Femur (tissue), 1 donor: ENCODE measurements at regions not wholly inside any gene's neighbourhood (a gene's known extent, or its start where the extent isn't known, plus 50 kb on each side); places are given as distances from the start of the nearest gene placed in this dataset.

Source experiments
- DNase-seq: peaks from one replicate; pipeline ENCODE4 v3.0.0-alpha.2; 2017

DNA sequence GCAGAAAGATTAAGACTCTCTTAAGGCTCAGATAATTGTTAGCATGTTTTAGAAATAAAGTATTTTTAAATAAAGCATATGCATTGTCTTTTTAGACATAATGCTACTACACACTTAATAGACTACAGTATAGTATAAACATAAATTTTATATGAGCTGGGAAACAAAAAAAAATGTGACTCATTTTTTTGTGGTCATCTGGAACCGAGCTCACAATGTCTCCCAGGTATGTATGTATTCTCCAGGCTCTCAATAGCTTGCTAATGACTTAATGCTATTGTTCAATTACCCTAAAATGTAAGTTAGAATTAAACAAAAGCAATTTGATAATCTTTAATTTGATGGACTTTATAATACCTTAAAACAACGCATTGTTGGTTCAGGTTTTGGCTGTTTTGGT is 167.2 kb downstream of the NUP35 start:
- DNase-seq: no peak

DNA sequence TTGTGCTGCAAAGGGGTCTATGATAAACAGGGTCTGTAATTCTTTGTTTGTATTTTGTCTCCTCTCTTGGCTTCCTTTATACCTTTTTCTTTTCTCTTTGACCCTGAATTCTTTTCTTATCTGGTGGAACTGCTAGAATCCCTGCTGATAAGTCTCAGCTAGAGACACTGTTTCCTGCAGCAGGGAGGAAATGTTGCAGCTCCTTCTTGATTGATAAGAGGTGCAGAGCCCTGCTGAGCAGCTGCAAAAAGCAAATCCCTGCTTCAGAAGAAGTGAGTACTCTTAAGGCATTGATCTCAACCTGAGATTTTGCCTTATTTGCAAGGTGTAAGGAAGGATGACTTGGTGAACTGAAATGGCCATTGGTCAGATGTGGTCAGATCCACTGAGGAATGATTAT is 167.8 kb downstream of the NUP35 start:
- DNase-seq: no peak

DNA sequence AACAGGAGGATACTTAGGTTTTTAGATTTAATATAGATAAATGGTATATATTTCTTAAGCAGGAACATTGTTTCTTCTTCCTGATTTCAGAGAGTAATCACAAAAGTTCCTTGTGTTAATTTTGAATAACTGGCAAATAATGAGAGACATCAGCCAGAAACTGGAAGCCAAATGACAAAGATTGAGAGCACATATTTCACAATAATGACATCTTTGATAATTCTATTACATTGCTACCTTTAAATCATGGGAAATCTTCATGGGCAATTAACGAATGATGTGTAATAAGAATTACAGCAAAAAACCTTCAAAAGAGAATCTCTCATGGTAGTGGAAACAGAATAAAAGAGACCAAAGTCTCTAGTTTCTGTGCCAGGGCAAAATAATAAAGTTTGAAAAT is 215.1 kb downstream of the NUP35 start:
- DNase-seq: no peak

DNA sequence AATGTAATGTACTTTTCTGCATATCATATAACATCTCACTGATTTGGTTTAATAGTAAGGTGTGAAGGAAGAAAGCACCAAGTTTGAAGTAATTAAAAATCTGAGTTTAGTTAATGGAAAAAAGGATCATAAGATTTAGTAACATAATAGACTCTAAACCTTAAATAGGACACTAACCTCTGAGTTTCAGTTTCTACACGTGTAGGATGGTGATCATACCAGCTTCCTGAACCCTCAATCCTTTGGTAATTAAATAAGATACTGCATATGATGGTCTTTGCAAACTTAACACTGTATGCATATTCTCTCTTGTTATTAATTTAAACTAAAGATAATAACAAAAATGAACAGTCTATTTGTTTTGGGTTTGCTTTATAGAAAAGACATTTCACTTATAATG is 216.8 kb downstream of the NUP35 start:
- DNase-seq: no peak

DNA sequence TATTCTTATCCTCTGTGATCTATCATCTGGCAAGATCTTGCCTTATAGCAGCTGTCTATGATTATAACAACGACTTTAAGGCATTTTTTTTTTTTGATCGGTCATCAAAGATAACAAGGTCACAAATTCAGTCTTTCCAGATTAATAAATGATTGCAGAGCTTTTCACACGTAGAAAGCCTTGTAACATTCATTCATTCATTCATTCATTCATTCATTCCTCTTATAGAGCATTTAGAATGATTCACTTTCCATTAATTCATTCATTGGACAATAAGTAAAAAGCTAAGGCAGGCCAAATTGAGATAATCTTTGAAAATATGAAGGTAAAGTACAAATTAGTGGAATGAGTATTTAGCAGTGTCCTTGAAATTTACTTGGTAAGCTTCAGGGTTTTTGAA is 223.7 kb downstream of the NUP35 start:
- no peak for DNase-seq

DNA sequence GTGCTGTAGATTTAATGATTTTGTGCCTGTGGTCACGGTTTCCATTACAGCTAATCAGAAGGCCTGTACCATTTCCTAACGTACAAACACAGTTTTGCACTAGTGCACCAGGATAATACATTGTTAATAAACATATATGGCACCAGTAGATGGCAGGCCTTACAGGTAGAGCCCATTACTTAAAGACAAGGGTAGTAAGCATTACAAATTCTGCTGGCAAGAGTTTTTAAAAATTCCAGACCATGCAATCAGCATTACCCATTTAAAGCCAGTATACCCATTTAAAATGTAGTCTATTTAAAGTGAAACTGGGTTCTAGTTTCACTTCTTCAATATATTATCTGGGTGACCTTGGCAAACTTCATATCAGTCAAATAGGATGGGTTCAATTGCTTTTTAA is 224.2 kb downstream of the NUP35 start:
- no peak for DNase-seq

DNA sequence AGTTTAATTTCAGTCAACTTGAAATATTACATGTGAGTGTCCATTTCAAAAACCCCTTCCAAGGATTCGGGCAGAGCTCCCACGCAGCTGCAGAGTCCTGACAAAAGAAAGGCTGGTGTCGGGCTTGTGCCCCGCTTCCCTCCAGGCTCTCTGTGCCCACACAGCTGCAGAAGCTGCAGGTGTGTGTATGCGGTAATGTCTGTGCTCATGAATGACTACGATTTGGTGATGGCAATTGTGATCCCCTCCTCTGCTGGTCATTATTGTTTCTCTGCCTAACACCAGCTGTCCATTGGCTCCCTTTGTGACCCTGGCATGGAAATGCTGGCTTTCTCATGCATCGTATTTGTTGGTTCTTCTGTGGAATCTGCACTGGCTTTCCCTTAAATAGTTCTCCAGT is 224.8 kb downstream of the NUP35 start:
- DNase-seq: peak; percentile 24

DNA sequence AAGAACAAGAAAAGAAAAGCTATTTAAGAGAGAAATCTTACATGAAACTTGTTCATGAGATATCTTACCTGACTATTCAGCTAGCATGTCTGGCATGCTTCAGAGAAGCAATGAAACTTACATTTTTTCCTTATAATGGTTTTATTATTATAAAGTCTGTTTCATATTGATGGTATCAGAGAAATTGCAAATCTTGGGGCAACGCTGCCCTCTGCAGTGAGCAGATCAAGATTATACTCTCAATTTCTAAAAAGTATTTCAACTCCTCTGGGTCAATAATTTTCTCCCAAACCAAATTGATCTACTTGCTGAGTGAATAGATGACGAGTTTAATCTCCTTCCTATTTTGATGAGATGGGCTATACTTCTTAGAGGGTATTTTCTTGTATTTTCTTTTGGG is 235.6 kb downstream of the NUP35 start:
- DNase-seq: no peak

DNA sequence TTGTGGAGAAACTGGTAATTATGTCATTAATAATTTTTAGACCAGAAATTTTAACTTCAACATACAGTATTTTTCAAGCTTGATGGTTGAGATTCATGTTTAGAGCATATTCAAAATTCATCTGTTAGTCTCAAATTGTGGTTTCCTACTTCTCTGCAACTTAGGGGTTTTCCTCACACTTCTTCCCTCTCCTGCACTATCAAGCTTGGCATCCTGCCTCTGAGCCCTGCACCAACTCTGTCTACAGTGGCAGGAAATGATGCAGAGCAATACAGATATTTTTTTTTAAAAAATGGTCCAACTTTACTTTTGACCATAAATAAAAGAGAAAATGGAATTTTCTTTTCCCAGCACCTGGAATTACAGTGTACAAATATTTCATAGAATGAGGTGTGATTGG is 247.3 kb downstream of the NUP35 start:
- no peak for DNase-seq

DNA sequence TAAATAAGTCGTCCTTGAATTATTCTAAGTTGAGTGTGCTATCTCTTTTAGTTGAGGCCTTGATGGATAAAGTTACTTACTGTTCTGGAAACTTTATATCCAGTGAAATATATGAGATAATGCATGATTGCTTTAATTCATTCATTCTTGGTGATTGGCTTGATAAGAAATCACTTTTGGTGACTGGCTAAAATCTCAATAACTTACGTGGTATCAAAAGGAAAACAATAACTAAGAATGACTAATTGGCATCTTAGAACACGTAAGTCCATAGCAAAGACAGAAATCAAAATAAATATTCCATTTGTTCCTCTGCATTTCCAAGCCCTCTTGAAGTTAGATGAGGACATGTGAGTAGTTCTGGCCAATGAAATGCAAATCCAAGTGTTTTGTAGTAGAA is 251.6 kb downstream of the NUP35 start:
- no peak for DNase-seq

DNA sequence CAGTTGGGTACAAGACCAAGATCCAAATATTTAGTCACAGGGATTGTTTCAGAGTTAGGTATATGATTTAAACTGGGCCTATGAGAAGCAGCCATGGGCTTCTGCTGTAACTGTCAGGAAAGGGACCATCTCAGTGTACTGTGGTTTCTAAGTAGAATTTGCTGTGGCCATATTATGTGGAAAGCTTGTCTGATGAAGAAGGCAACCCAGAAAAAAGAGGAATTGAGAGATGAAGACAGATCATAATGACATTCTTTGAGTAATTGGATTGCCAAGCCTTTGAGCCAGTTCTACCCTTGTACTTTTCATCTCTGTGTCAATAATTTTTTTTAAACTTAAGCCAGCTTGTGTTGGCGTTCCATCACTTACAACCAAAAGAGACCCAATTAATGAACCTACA is 259.6 kb downstream of the NUP35 start:
- no peak for DNase-seq

DNA sequence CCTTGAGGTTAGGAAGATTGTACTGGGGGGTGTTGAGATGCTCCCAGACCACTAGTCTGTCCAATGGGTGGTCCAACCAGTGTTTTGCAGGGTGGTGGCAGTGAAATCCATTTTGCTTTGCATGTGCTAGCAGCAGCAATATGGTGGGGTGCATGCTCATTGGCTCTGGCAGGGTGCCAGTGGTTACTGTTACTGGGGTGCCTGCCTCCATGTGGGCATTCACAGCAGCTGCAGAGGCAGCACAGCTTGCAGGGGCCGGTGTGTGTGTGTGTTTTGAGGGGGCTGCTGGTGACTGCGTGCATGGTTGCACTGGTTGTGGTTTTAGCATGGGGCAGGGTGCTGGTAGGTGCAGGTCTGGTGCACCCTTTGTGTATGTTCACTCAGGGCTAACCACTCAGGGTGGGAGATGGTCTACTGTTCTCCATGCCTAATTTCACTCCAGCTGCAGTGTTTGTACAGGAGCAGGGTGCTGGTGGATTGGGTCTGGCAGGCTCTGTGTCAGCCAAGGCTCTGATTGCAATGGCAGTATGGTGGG is 265.4 kb downstream of the NUP35 start:
- DNase-seq: no peak

DNA sequence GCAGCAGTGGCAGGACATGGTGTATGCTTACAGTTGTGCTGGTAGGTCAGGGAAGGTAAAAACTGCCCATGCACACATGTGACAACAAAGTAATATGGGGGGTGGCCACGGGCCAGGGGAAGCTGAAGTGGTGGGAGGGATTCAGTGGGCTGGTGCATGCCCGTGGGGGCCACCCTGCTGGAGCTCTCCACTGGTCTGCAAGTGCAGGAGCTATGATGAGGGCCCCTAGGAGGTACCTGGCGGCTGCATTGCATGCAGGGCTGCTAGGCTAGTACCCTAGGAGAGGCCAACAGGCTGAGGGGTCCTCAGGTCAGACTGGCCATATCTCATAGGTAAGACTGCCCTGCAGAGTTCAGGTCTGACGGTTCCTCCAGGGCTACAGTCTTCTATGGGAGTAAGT is 265.9 kb downstream of the NUP35 start:
- DNase-seq: no peak

DNA sequence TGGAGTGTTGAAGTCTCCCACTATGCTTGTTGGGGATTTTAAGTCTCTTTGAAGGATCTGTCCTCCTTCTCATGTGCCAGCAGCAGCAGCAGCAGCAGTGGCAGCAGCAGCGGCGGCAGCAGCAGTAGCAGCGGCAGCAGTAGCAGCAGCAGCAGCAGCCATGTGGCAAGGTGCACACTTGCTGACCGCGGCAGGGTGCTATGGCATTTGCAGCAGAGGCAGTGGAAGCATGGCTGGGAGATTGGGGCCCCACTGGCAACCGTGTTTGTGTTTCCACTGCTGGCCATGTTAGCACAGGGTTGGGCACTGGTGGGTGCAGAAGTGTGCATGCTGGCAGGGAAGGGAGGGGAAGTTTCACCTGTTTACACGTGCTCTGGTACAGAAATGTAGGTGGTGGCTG is 280.1 kb downstream of the NUP35 start:
- no peak for DNase-seq

DNA sequence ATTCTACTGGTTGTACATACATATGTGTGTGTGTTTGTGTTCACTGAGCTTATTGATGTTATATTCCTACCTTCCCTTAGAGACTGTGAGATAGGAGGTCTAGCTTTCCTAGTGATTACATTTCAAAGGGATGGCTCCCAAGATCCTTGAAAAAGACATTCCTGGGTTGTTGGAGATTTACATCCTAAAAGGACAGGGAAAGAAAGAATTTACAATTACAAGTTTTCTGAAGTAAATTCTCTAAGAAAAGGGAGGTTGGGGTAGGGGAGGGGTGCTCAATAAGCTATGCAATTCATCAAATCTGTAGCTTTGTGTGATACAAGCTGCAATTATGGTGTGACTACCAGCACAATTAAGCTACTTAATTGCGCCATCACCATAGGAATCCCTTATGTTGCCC is 284.3 kb downstream of the NUP35 start:
- DNase-seq: no peak

DNA sequence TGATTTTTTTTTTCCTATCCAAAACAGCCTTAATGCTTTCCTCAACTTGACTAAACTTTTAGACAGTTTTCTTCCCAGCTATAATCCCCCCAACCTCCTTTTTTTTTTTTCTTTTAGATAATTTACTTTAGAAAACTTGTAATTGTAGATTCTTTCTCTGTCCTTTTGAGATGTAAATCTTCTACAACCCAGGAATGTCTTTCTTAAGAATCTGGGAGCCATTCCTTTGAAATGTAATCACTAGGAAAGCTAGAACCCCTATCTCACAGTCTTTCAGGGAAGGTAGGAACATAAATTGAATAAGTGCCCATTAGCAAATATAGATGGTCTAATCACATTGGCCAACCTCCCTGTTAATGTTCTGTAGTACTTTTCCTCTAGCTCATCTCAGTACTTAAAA is 285.4 kb downstream of the NUP35 start:
- DNase-seq: no peak

DNA sequence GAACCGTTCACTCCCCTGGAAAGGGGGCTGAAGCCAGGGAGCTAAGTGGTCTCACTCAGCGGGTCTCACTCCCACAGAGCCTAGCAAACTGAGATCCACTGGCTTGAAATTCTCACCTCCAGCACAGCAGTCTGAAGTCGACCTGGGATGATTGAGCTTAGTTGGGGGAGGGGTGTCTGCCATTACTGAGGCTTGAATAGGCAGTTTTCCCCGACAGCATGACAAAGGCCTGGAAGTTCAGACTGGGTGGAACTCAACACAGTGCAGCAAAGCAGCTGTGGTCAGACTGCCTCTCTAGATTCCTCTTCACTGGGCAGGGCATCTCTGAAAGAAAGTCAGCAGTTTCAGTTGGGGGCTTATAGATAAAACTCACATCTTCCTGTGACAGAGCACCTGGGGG is 292.5 kb downstream of the NUP35 start:
- DNase-seq: no peak

DNA sequence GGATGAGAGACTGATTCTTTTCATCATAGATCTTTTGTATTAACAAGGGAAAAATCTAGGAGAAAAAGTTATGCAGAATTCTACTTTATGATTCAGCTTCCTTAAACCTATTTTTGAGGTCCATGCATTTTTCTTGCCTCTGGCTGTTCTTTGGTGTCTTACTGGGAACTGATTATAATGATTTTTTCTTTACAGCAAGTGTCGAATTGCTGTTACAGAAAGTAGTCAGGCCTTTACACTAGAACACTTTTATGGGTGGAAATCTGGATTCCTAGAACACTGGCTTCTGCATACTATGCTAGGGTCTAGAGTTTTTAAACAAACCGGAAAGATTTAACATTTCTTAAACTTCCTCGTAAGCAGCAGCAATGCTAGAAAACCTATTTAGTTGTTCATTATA is 302.6 kb downstream of the NUP35 start:
- no peak for DNase-seq

DNA sequence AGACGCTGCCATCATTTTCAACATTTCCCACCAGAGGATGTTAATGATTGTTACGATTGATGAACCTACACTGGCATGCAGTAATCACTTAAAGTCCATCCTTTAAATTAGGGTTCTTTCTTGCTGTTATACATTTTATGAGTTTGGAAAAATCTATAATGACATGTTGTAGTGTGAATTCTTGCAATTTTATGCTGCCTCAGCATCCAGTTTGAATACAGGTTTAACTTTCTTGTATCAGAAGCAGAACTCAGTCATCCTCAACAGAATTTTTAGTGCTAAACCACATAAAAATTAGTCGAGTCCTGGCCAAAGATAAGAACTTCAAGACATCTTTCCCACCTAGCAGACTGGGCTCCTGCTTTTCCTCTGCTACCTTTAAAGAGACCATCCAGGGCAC is 303.3 kb downstream of the NUP35 start:
- DNase-seq: no peak

DNA sequence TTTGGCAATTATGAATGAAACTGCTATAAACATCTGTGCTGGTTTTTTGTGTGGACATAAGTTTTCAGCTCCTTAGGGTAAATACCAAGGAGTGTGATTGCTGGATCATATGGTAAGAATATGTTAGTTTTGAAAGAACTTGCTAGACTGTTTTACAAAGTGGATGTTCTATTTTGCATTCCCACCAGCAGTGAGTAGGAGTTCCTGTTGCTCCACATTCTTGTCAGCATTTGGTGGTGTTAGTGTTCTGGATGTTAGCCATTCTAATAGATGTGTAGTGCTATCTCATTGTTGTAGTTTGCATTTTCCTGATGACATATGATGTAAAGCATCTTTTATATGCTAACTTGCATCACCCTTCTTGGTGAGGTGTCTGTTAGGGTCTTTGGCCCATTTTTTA is 304.6 kb downstream of the NUP35 start:
- no peak for DNase-seq

DNA sequence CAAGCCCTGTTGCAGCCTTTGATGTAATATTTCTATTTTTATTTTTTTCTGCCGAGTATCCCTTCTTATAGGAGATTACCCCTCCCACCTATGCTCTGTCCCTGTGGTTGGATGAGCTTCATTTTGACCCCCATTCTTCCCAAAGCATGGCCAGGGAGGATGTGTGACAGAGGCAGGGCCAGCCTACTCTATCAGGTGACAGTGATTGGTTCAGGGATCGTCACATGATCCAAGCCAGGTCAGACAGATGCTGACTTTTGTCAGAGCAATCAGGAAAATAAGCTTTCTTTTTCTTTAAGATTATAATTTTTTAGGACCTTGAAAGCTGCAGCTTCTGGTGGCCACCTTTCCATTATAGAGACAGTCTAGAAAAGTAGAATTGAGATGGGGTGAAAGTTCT is 314.3 kb downstream of the NUP35 start:
- no peak for DNase-seq

DNA sequence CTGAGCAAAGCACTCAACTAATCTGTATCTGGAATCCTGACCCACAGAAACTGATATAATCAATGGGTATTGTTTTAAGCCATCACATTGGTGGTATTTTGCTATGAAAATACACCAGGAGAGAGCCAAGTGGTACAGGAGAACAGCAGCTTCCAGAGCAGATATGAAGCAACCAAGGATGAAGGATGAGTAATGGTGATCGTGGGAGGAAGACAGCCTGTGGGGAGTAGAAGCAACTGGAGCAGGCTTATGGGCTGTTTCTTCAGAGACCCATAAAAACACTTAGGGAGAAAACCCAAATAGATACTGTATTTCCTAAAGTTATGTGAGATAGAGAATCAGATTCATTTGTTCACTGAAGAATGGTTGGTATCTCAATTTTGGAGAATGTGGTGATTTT is 330.8 kb downstream of the NUP35 start:
- DNase-seq: no peak

DNA sequence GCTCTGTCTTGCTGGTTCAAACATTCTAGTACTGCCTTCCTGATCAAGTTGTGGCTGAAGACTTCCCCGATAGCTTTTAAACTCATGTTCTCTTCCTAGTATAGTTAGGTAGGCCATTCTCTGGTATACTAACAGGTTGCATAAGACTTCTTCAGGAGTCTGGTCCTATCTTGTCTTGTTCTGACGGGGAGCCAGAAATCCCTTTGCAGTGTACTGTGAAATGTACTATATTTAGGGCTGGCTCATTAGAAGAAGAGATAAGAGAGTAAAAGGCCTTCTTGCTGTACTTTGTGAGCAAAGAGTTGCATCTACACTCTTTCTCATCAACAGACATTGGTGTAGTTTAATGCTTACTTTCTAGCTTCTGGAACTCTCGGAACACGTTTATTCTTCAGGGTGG is 331.9 kb downstream of the NUP35 start:
- DNase-seq: no peak

DNA sequence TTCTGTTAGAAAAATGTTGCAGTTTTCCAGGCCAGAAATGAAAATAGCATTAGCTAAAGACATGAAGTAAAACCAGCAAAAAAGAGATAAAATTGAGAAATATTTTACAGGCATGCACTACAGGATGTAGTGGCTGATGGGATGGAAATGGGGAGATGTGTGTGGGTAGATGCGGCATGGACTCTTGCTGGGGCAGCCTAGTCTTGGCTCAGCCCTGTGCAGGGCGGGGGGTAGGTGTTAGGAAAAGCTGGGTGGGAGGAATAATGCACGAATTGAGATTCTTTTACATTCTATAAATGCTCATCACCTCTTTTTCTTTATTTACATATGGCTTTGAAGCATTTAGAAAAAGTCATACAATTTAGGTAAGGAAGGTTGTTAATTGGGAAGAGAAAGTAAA is 334.2 kb downstream of the NUP35 start:
- no peak for DNase-seq

DNA sequence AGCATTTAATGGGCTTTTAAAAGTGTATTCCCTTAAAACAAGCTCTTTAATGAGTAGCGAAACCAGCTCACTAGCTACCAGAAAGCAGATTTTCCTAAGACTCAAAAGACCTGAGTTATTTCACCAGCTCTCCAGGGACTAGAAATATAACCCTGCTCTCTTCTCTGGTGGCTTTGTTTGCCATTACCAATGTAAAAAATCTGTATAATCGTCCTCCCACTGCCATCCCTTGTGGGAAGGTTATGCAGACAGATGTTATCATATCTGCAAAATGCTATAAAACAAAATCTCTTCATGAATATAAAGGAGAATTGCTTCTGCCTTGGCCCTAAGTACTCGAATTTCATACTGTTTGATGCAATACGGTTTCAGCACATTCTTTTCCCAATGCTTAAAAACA is 335.2 kb downstream of the NUP35 start:
- no peak for DNase-seq

DNA sequence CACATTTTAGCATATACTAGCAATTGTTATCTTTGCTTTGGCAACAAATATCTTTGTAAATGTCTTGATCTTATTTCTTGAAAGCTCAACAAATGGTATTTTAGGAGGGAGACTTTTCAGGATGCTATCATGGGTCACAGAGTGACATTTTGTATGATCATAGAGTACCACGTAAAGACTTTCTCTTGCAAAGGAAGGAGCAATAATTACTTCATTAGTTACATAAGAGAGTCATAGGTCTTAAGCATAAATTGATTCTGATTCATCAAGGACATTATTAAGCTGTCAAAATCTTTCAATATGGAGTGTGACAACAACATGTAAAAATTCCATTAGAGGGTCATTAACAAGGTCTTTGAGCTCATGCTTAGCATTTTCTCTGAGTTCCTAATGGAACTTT is 339.6 kb downstream of the NUP35 start:
- no peak for DNase-seq
